Panc1 (cell line): ENCODE measurements at regions not wholly inside any gene's neighbourhood (a gene's known extent, or its start where the extent isn't known, plus 50 kb on each side); places are given as distances from the start of the nearest gene placed in this dataset.

Experiments
- TF ChIP-seq, protein P1 (sequence below): fragments of 450-650 bp; IDR thresholded peaks from 2 replicates; pipeline ENCODE4 v1.5.1; 2017; ENCODE audit warnings: mild to moderate bottlenecking
- TF ChIP-seq, protein P2 (sequence below), 2 experiments: IDR thresholded peaks; 2 replicates each; pipeline ENCODE4 v1.6.1; 2011 to 2012; ENCODE audit warnings: low read depth in 2 of 2, control low read depth in 1 of 2, low read length in 1 of 2, mild to moderate bottlenecking in 1 of 2, moderate library complexity in 1 of 2; ENCODE audit not compliant: insufficient read depth in 1 of 2

DNA sequence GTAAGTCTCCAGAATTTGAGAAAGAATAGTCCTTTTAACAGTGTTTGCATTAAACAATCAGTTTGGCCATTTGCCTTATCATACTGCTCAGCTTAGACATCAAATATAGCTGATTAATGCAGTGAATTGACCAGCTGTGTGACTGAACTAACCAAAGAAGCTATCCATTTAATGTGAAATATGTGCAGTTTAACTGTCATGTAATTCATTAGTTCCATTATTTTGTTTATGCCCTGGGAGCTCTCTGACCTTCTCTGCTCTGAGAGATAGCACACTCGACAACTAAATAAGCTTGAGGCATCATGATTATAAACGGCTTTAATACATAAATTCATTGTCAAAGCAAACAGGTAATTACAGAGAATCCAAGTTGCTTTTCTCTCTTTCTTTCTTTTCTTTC is 324.3 kb upstream of the PCDH7 start:
- TF ChIP-seq, protein P1, sequence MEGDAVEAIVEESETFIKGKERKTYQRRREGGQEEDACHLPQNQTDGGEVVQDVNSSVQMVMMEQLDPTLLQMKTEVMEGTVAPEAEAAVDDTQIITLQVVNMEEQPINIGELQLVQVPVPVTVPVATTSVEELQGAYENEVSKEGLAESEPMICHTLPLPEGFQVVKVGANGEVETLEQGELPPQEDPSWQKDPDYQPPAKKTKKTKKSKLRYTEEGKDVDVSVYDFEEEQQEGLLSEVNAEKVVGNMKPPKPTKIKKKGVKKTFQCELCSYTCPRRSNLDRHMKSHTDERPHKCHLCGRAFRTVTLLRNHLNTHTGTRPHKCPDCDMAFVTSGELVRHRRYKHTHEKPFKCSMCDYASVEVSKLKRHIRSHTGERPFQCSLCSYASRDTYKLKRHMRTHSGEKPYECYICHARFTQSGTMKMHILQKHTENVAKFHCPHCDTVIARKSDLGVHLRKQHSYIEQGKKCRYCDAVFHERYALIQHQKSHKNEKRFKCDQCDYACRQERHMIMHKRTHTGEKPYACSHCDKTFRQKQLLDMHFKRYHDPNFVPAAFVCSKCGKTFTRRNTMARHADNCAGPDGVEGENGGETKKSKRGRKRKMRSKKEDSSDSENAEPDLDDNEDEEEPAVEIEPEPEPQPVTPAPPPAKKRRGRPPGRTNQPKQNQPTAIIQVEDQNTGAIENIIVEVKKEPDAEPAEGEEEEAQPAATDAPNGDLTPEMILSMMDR, result no peak
- TF ChIP-seq, protein P2, sequence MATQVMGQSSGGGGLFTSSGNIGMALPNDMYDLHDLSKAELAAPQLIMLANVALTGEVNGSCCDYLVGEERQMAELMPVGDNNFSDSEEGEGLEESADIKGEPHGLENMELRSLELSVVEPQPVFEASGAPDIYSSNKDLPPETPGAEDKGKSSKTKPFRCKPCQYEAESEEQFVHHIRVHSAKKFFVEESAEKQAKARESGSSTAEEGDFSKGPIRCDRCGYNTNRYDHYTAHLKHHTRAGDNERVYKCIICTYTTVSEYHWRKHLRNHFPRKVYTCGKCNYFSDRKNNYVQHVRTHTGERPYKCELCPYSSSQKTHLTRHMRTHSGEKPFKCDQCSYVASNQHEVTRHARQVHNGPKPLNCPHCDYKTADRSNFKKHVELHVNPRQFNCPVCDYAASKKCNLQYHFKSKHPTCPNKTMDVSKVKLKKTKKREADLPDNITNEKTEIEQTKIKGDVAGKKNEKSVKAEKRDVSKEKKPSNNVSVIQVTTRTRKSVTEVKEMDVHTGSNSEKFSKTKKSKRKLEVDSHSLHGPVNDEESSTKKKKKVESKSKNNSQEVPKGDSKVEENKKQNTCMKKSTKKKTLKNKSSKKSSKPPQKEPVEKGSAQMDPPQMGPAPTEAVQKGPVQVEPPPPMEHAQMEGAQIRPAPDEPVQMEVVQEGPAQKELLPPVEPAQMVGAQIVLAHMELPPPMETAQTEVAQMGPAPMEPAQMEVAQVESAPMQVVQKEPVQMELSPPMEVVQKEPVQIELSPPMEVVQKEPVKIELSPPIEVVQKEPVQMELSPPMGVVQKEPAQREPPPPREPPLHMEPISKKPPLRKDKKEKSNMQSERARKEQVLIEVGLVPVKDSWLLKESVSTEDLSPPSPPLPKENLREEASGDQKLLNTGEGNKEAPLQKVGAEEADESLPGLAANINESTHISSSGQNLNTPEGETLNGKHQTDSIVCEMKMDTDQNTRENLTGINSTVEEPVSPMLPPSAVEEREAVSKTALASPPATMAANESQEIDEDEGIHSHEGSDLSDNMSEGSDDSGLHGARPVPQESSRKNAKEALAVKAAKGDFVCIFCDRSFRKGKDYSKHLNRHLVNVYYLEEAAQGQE (IDR thresholded peaks at IDR 0.05; ENCODE audit: insufficient read depth in 1 of 2, low read depth in 2 of 2, low read length in 1 of 2), result no peak
